Kidney (tissue), 13 donors: ENCODE measurements at regions not wholly inside any gene's neighbourhood (a gene's known extent, or its start where the extent isn't known, plus 50 kb on each side); places are given as distances from the start of the nearest gene placed in this dataset.

Experiments
- DNase-seq, 5 donors: peaks; one replicate each; pipeline ENCODE4 v3.0.0-alpha.2; 2013 to 2020
- FAIRE-seq: peaks from 2 replicates; lab custom pipeline; 2012; peaks lifted over from hg19 to GRCh38; lab: Jason Lieb, UNC
- H3K27ac ChIP-seq, 2 donors: one replicate each; pipeline ENCODE4 v1.7.0; 2013; ENCODE audit warnings: low read depth in 2 of 2, low read length in 2 of 2, inconsistent platforms in 1 of 2
- H3K27me3 ChIP-seq: one replicate; pipeline ENCODE4 v1.7.1; 2013; ENCODE audit warnings: low read length, inconsistent platforms; ENCODE audit not compliant: control insufficient read depth, insufficient read depth
- H3K36me3 ChIP-seq, 3 donors: one replicate each; pipeline versions ENCODE4 v1.7.0 to v1.7.1; 2013; ENCODE audit warnings: low read length in 3 of 3, control low read depth in 1 of 3, inconsistent platforms in 1 of 3; ENCODE audit not compliant: insufficient read depth in 3 of 3, control insufficient read depth in 2 of 3
- H3K4me1 ChIP-seq, 3 donors: one replicate each; pipeline versions ENCODE4 v1.7.0 to v1.7.1; 2013; ENCODE audit warnings: low read length in 3 of 3, inconsistent platforms in 1 of 3, low read depth in 1 of 3; ENCODE audit not compliant: control insufficient read depth in 2 of 3, insufficient read depth in 2 of 3
- H3K4me3 ChIP-seq, 3 donors: one replicate each; pipeline versions ENCODE4 v1.7.0 to v1.8.1; 2013; ENCODE audit warnings: low read length in 3 of 3, control low read depth in 1 of 3, inconsistent platforms in 1 of 3
- H3K9ac ChIP-seq, 3 donors: one replicate each; pipeline versions ENCODE4 v1.7.0 to v1.7.1; 2013; ENCODE audit warnings: low read length in 3 of 3, control low read depth in 1 of 3, inconsistent platforms in 1 of 3
- H3K9me3 ChIP-seq, 3 donors: one replicate each; pipeline versions ENCODE4 v1.7.0 to v1.7.1; 2013; ENCODE audit warnings: low read length in 3 of 3, control low read depth in 1 of 3, inconsistent platforms in 1 of 3; ENCODE audit not compliant: control insufficient read depth in 2 of 3, insufficient read depth in 1 of 3
- CTCF ChIP-seq: IDR thresholded peaks from 3 replicates; pipeline ENCODE4 v1.5.1; 2012; ENCODE audit warnings: mild to moderate bottlenecking, moderate library complexity, borderline replicate concordance; ENCODE audit not compliant: insufficient read depth; ENCODE audit errors: extremely low read depth
- intact Hi-C: fragments of 100-400 bp; cut with DNase I; formaldehyde crosslinking; loops from one replicate; pipeline ENCODE4 v1.11.1; 2022
- donor health status: control.
- donor health status: control.
- donor health status: control.
- donor health status: control.
- donor health status: control.
- donor health status: DM: yes; HTN: yes; CAD: no.
- donor health status: Normal renal cell carcinoma (clear cell type).

- H3K36me3 ChIP-seq = no peaks in the 10 kb centered on the region
- H3K4me3 ChIP-seq = no peak overlapping the region
- H3K9me3 ChIP-seq = no peaks in the 10 kb centered on the region
- FAIRE-seq = no peak
- H3K27ac ChIP-seq = no peak overlapping the region
- H3K4me1 ChIP-seq = no peaks in the 10 kb centered on the region
- no peaks in the 10 kb centered on the region for H3K27me3 ChIP-seq
- no peak for TF ChIP-seq CTCF
- intact Hi-C loops = no loop called here
- DNase-seq = no peak
- no peak overlapping the region for H3K9ac ChIP-seq
Observed at GRCh38 chr2:2739231-2739795, 408.2 kb upstream of the MYT1L start.

GRCh38 chr2:2738684-2739083, 407.6 kb upstream of the MYT1L start:
- Histone ChIP-seq H3K36me3 (no peaks in the 10 kb centered on the region), H3K27ac (no peak overlapping the region), H3K4me1 (no peaks in the 10 kb centered on the region), H3K9me3 (no peaks in the 10 kb centered on the region), H3K9ac (no peak overlapping the region), H3K27me3 (no peaks in the 10 kb centered on the region), H3K4me3 (no peak overlapping the region)
- intact Hi-C loops = no loop called here
- no peak for DNase-seq
- no peak for TF ChIP-seq CTCF
- no peak for FAIRE-seq

GRCh38 chr2:2738276-2738675, 407.2 kb upstream of the MYT1L start:
- no peak for FAIRE-seq
- no peak for TF ChIP-seq CTCF
- H3K4me3 ChIP-seq = no peak overlapping the region
- DNase-seq = no peak
- H3K9me3 ChIP-seq = no peaks in the 10 kb centered on the region
- H3K4me1 ChIP-seq = no peaks in the 10 kb centered on the region
- intact Hi-C loops = no loop called here
- no peaks in the 10 kb centered on the region for H3K36me3 ChIP-seq
- H3K27me3 ChIP-seq = no peaks in the 10 kb centered on the region
- H3K27ac ChIP-seq = no peak overlapping the region
- H3K9ac ChIP-seq = no peak overlapping the region

- no peaks in the 10 kb centered on the region for H3K27me3 ChIP-seq
- intact Hi-C loops = no loop called here
- no peaks in the 10 kb centered on the region for H3K9me3 ChIP-seq
- no peak for TF ChIP-seq CTCF
- H3K4me1 ChIP-seq = no peaks in the 10 kb centered on the region
- no peak overlapping the region for H3K9ac ChIP-seq
- H3K4me3 ChIP-seq = no peak overlapping the region
- H3K36me3 ChIP-seq = no peaks in the 10 kb centered on the region
- no peak for FAIRE-seq
- no peak for DNase-seq
- no peak overlapping the region for H3K27ac ChIP-seq
Observed at GRCh38 chr2:2735041-2735440, 404.0 kb upstream of the MYT1L start.
